ENCODE measurements at regions not wholly inside any gene's neighbourhood (a gene's known extent, or its start where the extent isn't known, plus 50 kb on each side); places are given as distances from the start of the nearest gene placed in this dataset.
A peak's percentile ranks its signal among the peaks of the same experiment; 100 is the strongest.

DNA sequence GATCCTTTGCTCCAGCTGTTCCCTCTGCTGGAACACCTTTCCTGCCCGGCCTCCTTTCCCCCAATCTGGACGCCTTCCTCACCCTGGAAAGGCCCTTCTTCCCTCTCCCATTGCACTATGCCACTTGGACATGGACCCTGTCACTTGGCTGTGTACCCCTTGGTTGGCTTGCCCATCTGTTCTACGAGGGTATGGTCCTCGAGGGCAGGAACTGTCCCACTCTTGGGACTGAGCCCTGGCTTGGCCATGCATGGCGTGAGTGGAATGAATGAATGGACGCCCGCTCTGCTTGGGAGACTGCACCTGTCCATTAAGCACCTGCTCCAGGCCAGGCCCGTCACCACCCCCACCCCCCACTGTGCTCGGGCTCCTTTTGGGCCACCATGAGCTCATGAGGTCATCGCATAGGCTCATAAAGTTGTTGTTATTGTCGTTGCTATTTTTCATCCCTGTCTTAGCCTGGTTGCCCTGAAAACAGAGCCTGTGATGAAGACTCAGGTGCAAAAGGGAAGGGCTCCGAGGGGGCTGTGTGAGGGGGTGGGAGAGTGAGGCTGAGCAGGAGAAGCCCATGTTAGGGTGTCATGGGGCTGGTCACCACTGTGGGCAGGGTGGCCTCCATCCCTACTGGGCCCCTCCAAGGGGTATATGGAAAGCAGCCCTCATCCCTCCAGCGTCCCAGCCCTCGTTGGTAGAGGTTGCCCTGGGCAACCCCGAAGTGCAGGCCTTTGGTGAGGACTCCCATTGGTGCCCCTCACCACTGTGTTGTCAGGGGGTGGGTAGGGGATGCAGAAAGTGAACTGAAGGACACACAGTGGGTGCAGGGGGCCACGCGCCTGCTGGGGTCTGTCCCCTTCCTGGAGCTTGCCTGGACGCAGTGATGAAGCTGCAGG is 57.2 kb upstream of the IER5L start:
- H3K27ac Mint-ChIP-seq: peak overlapping the region; percentile 77

DNA sequence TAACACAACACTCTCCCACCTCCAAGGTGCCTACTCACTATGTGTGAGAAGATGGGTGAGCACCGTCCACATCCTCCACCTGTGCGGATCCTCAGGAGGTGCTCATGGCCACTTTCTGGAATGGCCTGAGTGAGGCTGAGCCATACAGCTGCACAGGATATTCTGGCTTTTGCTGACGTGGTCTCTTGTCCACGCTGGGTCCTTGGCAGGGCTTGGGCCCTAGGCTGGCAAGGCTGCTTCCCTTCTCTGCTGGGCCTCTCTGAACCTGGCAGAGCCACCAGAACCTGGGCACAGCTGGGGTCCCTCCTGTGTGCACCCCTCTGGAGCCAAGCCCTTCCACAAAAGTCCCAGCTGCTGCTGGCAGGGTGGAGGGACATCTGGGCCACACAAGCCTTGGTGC is 56.4 kb upstream of the IER5L start:
- Mint-ChIP-seq H3K9me3 (peaks cover 9% of the 10 kb centered on the region), H3K27ac (no peak overlapping the region), H3K27me3 (no peaks in the 10 kb centered on the region), H3K36me3 (peaks cover 6% of the 10 kb centered on the region), H3K4me3 (no peak overlapping the region), H3K4me1 (peaks cover 46% of the 10 kb centered on the region)
- DNase-seq (no peak), ATAC-seq (ENCODE audit: low read depth) (no peak)
- POLR2A ChIA-PET: interaction anchor here (0.7 to 0.9 kb wide), 2 partner anchors 8 to 57 kb away, joined by 3 read pairs; partner anchors contain the start of gene IER5L

More for the DNA sequence above, 57.2 kb upstream of the IER5L start:
- H3K4me1 Mint-ChIP-seq: peaks cover 49% of the 10 kb centered on the region
- peak overlapping the region; percentile 72 for H3K4me3 Mint-ChIP-seq
- peaks cover 6% of the 10 kb centered on the region for H3K36me3 Mint-ChIP-seq
- DNase-seq (no peak), ATAC-seq (ENCODE audit: low read depth) (no peak)
- H3K27me3 Mint-ChIP-seq: no peaks in the 10 kb centered on the region
- POLR2A ChIA-PET: interaction anchor here (1.2 to 4.5 kb wide), 4 partner anchors 8 to 390 kb away, joined by 4 to 39 read pairs (median 4); partner anchors contain the start of gene IER5L
- H3K9me3 Mint-ChIP-seq: peaks cover 9% of the 10 kb centered on the region

DNA sequence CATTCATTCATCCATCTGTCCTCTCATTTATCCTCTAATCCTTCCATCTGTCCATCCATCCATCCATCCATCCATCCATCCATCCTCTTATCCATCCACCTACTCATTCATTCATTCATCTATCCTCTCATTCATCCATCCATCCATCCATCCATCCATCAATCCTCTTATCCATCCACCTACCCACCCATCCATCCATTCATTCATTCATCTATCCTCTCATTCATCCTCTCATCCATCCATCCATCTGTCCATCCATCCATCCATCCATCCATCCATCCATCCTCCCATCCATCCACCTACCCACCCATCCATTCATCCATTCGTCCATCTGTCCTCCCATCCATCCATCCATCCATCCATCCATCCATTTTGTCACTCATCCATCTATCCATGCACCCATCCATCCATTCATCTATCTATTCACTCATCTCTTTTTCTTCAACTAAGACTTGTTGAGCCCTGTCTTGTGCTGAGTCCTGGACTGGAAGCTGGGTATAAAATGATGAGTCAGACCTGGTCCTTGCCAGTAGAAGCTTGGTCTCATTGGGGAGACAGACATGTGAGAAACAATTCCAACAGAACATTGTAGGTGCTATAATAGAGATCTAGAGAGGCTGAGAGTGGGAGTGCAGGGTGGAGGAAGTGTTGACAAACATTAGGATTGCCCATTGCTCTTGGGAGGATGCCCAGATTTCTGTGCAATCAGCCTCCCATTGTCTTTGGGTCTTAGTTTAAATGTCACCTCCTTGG is 55.0 kb upstream of the IER5L start:
- Mint-ChIP-seq H3K4me1 (peaks cover 46% of the 10 kb centered on the region), H3K36me3 (peaks cover 6% of the 10 kb centered on the region), H3K9me3 (peaks cover 9% of the 10 kb centered on the region), H3K27ac (no peak overlapping the region), H3K27me3 (no peaks in the 10 kb centered on the region), H3K4me3 (no peak overlapping the region)
- peak; percentile 15 for DNase-seq
- POLR2A ChIA-PET: interaction anchor here (0.8 kb wide), 1 partner anchor 12 kb away, joined by 3 read pairs; no protein-coding TSS in a partner anchor
- ATAC-seq (ENCODE audit: low read depth): no peak

DNA sequence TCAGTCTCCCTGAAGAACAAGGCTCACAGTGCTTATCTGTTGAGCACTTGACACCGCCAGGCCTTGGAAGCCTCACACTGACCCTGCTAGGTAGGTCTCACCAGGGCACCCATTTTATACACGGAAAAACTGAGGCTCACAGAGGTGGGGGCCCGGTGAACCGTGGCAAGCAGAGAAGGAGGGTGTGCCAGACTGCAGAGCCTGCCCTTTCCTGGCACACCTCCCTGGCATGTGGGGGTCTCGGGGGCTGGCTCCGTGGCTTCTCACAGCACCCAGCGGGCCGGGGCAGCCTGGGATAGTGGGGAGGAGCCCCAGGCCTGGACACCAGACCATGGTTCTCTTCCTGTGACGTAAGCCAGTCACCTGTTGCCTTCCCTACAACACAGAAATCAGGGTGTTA is 53.7 kb upstream of the IER5L start:
- Mint-ChIP-seq H3K4me3 (no peak overlapping the region), H3K27me3 (no peaks in the 10 kb centered on the region), H3K4me1 (peaks cover 36% of the 10 kb centered on the region), H3K27ac (no peak overlapping the region), H3K9me3 (peaks cover 9% of the 10 kb centered on the region), H3K36me3 (peaks cover 6% of the 10 kb centered on the region)
- ATAC-seq (ENCODE audit: low read depth): no peak
- POLR2A ChIA-PET: interaction anchor here (0.8 kb wide), 1 partner anchor 10 kb away, joined by 3 read pairs; no protein-coding TSS in a partner anchor
- DNase-seq: no peak

DNA sequence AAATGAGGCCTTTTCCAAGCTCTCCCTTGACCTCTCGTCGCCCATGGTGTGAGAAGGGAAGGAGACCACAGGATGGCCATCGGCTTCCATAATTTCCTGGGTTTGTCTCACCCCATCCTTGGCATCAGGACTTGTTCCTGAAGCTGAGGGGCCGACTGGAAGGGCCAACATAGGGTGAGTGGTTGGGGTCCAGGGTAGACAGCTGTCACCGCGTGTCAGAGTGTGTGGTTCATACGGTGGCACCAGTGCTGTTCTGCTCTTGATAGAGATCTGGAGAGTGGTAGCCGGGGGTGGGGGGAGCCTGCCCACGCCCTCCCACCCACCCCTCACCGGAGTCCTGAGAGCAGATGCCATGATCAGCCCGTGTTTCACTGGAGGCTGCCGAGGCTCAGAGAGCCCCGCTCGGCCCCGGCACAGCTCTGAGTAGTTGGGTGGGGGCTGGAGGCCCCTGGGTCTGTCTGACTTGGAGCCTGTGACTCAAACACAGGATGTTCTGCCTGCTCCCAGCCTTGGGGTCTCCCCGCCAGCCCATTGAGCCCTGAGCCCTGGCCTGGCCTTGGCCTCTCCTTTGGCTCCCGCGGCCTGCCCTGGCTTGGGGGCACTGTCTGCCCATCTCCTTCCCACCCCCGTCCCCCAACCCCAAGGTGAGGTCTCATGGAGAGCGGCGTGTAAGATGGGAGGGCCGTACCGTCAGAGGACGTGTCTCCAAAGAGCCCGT is 53.1 kb upstream of the IER5L start:
- H3K4me1 Mint-ChIP-seq: peaks cover 35% of the 10 kb centered on the region
- peaks cover 9% of the 10 kb centered on the region for H3K9me3 Mint-ChIP-seq
- no peaks in the 10 kb centered on the region for H3K27me3 Mint-ChIP-seq
- H3K27ac Mint-ChIP-seq: no peak overlapping the region
- ATAC-seq (ENCODE audit: low read depth) (no peak), DNase-seq (peak; percentile 23)
- no peak overlapping the region for H3K4me3 Mint-ChIP-seq
- H3K36me3 Mint-ChIP-seq: peaks cover 6% of the 10 kb centered on the region
- POLR2A ChIA-PET: no interaction called here

DNA sequence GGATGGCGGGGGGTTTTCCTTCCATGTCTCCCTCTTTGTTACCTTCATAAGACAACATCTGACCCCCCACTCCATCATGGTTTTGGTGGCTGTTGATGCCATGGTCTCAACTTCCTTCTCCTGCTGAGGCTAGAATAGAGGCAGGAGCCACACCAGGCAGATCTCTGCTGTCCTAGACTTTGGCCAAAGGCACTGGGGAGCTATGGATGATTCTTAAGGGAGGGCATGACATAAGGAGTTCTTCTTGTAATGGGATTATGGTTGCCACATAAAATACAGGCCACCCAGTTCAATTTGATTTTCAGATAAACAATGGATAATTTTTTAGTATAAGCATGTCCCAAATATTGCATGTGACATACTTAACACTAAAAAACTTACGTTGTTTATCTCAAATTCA is 52.2 kb upstream of the IER5L start:
- Mint-ChIP-seq H3K4me3 (no peak overlapping the region), H3K9me3 (peaks cover 9% of the 10 kb centered on the region), H3K27me3 (no peaks in the 10 kb centered on the region), H3K36me3 (peaks cover 6% of the 10 kb centered on the region), H3K27ac (no peak overlapping the region), H3K4me1 (peaks cover 35% of the 10 kb centered on the region)
- ATAC-seq (ENCODE audit: low read depth) (no peak), DNase-seq (no peak)
- POLR2A ChIA-PET: no interaction called here
